Stimulated activated CD4-positive, alpha-beta T cell treated with anti-CD3 and anti-CD28 coated beads, Interleukin-12 subunit alpha, Interleukin-12 subunit beta, amount 100 ng/mL, for 48 hours (primary cell): ENCODE measurements at regions not wholly inside any gene's neighbourhood (a gene's known extent, or its start where the extent isn't known, plus 50 kb on each side); places are given as distances from the start of the nearest gene placed in this dataset.

ENCODE experiments used
- DNase-seq, 3 donors: peaks; one replicate each; pipeline ENCODE4 v3.0.0-alpha.2; 2020; ENCODE audit warnings: low read depth in 2 of 3, low spot score in 1 of 3

- DNase-seq: no peak
Observed at GRCh38 chr12:4108803-4109345, 164.7 kb upstream of the CCND2 start.

GRCh38 chr12:4107911-4108697, 165.5 kb upstream of the CCND2 start:
- no peak for DNase-seq

GRCh38 chr12:4107436-4107878, 166.1 kb upstream of the CCND2 start:
- peak; percentile 54 to 84 (median 58) for DNase-seq

GRCh38 chr12:4106621-4107020, 166.9 kb upstream of the CCND2 start:
- DNase-seq: no peak

- no peak for DNase-seq
Observed at GRCh38 chr12:4104722-4105244, 168.8 kb upstream of the CCND2 start.

GRCh38 chr12:4099276-4099675, 174.3 kb upstream of the CCND2 start:
- no peak for DNase-seq

- no peak for DNase-seq
Observed at GRCh38 chr12:4091016-4091743, 182.4 kb upstream of the CCND2 start.

- no peak for DNase-seq
Observed at GRCh38 chr12:4089956-4090355, 183.6 kb upstream of the CCND2 start.

- no peak for DNase-seq
Observed at GRCh38 chr12:4089121-4089606, 184.4 kb upstream of the CCND2 start.

- no peak for DNase-seq
Observed at GRCh38 chr12:4088451-4088850, 185.1 kb upstream of the CCND2 start.

GRCh38 chr12:4086481-4086880, 187.1 kb upstream of the CCND2 start:
- no peak for DNase-seq

- no peak for DNase-seq
Observed at GRCh38 chr12:4084573-4084972, 189.0 kb upstream of the CCND2 start.

GRCh38 chr12:4082809-4083403, 190.7 kb upstream of the CCND2 start:
- no peak for DNase-seq

- DNase-seq: no peak
Observed at GRCh38 chr12:4080213-4080612, 193.3 kb upstream of the CCND2 start.

- DNase-seq: no peak
Observed at GRCh38 chr12:4074129-4074528, 199.4 kb upstream of the CCND2 start.

GRCh38 chr12:4069670-4070010, 196.4 kb upstream of the PARP11 start:
- no peak for DNase-seq

- no peak for DNase-seq
Observed at GRCh38 chr12:4068981-4069669, 195.9 kb upstream of the PARP11 start.

GRCh38 chr12:4064008-4064407, 190.8 kb upstream of the PARP11 start:
- DNase-seq: no peak

GRCh38 chr12:4059898-4060568, 186.8 kb upstream of the PARP11 start:
- no peak for DNase-seq
